GM18909 (cell line): ENCODE measurements at regions not wholly inside any gene's neighbourhood (a gene's known extent, or its start where the extent isn't known, plus 50 kb on each side); places are given as distances from the start of the nearest gene placed in this dataset.

Source experiments
- ATAC-seq: cut with Tn5 transposase; IDR thresholded peaks from one replicate; pipeline ENCODE4 v1.9.1; 2021; ENCODE audit warnings: mild to moderate bottlenecking; ENCODE audit not compliant: unreplicated experiment, poor library complexity

GRCh38 chr3:102529452-102529851 lies 94.6 kb downstream of the ZPLD1 start:
- ATAC-seq, result no peak

GRCh38 chr3:102530415-102531181 lies 95.8 kb downstream of the ZPLD1 start:
- ATAC-seq, result no peak

DNA sequence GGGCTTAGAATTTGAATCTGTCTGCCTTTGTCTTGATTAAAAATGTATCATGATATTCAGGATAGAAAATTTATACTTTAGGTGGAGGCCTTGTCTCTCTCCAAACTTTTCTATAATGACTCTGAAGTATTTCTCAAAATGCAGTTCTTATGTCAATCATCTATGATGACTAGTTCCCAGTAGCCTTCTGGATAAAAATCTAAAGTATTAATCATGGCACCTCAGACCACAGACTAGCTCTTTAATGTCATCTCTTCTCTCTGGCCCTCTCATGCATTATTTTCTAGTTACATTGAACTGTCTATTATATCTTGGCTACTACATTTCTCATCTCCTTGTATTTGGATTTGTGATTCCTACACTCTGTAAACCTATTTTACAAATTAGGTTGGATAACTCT lies 96.9 kb downstream of the ZPLD1 start:
- no peak for ATAC-seq

DNA sequence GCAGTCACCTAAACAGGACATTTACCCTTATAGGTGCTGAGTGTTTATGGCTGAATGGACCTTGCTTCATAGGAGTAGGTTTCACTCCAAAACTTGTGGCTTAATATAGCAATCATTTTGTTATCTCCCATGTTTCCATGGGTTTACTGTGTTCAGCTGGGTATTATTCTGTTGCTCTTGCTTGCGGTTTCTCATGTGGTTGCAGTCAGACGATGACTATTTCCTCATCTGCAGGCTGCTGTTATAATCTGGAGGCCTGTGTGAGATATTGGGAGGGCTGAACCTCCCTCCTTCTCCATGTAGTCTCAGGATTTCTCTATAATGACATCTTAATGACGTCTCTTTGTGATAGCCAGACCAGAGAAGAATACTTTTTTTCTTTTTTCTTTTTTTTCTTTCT lies 98.1 kb downstream of the ZPLD1 start:
- no peak for ATAC-seq

DNA sequence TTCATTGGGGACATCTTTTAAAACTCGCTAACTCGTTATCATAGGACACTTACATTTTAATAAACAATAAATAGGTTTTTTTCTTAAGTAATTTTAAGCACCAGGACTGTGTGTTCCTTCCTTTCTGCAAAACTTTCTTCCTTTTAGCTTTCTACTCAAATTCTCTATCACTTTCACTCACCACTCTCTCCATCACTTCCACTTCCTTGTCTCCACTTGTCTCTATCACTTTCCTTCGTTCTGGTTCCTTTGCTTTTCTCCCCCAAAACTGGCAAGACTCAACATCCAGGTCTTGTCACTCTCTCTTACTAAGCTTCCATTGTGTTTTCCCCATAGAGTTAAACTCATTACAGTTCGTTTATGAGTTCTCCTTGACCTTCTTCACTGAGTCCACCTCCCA lies 99.0 kb downstream of the ZPLD1 start:
- no peak for ATAC-seq

- ATAC-seq, result no peak
These were observed 101.6 kb downstream of the ZPLD1 start for GRCh38 chr3:102536456-102536855.

DNA sequence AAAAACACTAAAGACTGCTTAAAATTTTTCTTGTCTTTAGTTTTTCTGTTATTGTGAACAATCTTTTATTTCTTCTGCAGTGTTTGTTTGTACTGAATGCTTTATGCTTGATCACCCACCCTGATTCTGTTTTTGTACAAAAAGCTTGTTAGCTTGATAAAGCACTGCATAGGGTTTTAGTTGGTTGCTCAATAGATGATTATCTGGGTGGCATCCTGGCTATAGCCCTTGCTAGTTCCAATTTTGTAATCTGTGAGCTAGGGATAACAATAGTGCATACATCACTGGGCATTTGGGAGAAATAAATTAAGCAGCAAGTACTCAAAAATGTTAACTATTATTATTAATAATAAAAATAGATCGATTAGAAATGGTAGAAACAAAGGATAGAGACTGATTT lies 102.3 kb downstream of the ZPLD1 start:
- ATAC-seq, result no peak

DNA sequence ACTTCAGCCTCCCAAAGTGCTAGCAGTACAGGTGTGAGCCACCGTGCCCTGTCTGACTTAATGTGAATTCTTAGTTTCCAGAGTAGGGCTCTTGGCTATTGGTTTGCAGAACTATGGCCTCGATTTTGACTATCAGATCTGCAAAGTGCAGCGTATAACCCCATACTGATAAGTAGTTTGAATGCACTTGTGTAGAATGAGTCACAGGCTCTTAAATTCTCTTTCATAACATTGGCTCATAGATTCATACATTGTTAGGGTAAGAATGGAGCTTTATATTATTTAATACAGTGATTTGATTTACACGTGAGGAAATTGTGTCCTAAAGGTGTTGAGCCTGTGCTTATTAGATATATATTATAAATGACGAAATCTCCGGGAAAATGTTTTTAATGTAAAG lies 109.9 kb downstream of the ZPLD1 start:
- ATAC-seq, result no peak

- no peak for ATAC-seq
These were observed 110.5 kb downstream of the ZPLD1 start for GRCh38 chr3:102545276-102545675.

DNA sequence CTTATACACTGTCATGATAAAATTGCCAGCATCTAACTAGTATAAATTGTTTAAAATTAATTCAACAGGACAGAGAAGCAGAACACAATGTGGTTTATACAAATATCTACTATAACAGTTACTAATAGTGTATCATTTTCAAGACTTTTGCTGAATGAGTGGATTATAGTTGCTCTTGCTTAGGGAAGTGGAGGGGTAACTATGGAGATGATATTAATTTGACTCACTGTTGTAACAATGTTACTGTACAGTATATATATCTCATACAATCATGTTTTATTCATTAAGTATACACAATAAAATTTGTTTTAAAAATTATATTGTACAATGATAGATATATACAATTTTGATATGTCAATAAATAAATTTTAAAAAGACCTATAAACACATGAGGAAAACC lies 119.1 kb downstream of the ZPLD1 start:
- ATAC-seq, result no peak

DNA sequence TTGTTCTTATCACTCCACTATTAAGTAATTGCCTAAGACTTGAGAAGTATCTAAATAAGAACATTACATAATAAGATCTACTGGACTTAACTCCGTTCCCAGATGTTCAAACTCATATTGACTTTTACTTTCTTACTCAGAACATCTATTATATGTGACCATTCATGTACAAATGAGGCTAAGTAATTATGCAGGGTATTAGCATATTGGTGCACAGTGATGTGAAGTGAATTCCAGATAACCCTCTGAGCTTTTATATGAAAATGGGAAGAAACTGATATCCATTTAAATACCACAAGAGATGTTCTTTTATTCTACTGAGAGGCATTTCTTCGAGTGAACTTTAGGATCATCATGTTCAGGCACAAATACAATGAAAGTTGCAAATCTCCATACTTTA lies 135.7 kb downstream of the ZPLD1 start:
- ATAC-seq, result no peak

- ATAC-seq, result no peak
These were observed 136.2 kb downstream of the ZPLD1 start for GRCh38 chr3:102571006-102571405.

DNA sequence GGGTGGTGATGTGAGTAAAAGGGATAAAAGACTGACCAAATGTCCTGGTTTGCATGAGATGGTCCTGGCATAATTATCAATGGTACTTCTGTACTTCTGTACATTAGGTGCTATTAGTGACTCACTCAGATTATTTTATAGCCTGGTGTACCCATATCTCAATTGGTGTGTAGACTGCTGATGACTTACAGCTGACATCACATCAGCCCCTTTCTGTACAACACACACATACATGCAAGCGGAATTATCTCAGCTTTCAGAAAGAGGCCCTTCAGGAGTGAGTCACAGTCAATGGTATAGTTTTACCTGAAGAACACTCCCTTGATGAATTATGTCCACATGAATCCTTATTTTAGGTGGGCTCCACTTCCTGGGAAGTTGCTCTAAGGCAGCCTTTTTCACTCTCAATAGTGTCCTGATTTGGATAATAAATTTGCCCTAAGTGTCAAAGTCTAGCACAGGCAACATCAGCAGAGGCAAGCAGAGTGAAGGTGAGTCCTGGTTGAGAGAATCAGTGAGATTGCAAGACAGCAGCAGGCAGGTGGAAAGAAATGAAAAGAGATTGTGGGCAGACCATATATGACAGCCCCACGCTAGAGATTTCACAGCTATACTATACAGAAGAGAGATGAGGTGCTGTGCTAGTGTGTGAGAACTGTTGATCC lies 137.0 kb downstream of the ZPLD1 start:
- no peak for ATAC-seq

GRCh38 chr3:102573483-102574028 lies 138.7 kb downstream of the ZPLD1 start:
- no peak for ATAC-seq

GRCh38 chr3:102574355-102574754 lies 139.5 kb downstream of the ZPLD1 start:
- no peak for ATAC-seq

DNA sequence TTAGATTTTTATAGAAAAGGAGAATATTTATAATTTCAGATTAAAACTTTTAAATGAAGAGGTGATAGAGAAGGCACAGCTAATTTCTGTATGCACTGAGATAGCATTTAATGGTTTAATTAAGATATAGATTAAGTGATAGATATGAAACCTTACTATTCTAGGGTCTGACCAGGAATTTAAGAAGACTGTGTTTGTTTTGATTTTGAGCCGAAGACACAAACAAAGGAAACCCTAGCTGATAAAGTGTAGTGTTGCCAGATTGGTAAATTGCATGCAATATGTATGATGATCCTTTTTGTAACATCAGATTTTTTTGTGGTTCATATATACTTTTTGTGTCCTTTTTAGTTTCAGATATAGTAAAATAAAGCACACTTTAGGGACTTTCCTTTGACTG lies 141.8 kb downstream of the ZPLD1 start:
- no peak for ATAC-seq

GRCh38 chr3:102577082-102577789 lies 142.4 kb downstream of the ZPLD1 start:
- ATAC-seq, result no peak

DNA sequence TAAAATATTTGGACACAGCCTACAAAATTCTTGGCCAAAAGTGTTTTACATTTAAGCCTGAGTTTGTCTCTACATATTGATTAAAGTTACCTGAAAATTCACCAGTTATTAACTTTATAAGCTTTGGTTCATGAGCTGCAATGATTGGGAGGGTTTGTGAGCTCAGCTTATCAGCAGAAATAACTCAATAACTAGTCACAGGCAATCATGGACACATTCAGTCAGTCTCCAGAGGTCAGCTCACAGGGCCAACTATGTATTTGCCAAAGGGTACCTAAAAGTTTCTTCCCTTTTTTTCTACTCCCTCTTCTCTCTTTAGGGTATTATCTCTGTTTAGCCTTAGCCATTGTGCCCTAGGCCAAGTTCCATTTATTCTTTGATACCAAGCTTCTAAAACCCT lies 145.9 kb downstream of the ZPLD1 start:
- no peak for ATAC-seq

DNA sequence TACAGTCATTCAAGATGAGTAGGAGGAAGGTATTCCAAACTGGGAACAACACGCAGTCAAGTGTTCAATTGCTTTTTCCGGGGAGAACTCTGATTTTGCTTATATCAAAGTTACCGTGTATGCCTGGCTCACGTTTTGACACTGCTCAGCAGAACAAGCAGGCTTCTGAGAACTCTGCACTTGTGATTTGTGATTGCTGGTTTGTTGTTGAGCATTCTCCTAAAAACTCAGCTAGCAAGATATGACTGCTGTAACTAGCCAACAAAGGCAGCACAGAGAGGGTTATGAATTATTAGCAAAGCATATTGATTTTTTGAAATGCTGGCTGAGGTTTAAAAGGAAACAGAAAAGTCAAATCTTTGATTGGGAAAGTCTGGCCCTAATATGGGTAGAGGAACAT lies 151.7 kb downstream of the ZPLD1 start:
- no peak for ATAC-seq

DNA sequence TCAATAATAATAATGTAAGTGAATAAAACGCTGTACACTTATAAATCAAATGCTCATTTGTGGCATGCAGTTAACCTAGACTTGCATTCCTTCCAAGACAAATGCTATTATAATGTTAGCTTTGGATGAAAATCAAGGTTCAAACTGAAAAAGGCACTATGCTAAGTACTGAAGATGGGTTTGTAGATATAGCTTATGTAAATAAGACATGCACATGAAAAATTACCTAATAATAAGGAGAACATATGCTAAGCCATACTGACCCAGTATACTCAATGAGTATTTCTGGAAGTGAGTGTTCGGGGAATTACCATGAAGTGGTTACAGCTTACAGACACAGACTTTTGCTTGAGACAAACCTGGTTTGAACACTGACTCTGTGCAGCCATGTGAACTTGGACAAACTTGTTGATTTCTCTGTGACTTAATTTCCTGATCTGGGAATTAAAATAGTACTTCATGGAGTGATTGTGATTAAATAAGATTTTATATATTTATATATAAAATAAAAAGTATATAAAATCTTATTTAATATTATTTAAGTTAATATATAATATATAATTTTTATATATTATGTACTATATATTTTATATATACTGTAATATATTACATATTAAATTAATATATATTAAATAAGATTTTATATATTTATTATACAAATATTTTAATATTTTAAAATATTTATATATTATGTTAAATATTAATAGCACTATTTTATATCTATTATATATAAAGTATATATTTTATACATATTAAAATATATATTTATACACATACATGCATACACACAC lies 159.2 kb downstream of the ZPLD1 start:
- ATAC-seq, result no peak
